ENCODE measurements at regions not wholly inside any gene's neighbourhood (a gene's known extent, or its start where the extent isn't known, plus 50 kb on each side); places are given as distances from the start of the nearest gene placed in this dataset.

DNA sequence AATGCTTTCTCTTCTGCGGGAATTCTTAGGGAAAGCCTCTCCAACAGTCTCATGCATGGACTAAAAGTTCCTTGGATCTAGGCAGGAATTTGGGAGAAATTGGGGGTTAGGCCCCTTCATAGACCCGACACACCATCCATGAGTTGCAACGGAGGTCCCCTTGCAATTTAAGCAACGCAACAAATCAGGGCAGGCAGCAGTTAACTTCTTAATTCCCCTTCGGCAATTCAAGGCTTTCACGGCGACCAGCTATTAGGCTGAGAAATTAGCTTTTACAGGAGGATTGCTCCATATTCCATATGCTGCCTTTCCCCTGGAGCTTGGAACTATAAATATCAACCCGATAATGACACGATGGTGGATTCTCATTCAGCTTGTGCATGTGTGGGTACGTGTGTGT is 241.0 kb downstream of the SHOX start:
- Histone ChIP-seq H3K27ac (ENCODE audit: low read depth in 1 of 2, low read length in 2 of 2) (no peak overlapping the region), H3K27me3 (ENCODE audit: control insufficient read depth in 1 of 2, insufficient read depth in 2 of 2, low read length in 2 of 2) (peaks cover 0 to under 1% of the 10 kb centered on the region in 2 experiments), H3K4me3 (ENCODE audit: low read length) (no peak overlapping the region), H3K9me3 (ENCODE audit: control insufficient read depth in 1 of 2, insufficient read depth in 1 of 2, low read length in 2 of 2) (peaks cover 0 to 36% of the 10 kb centered on the region in 2 experiments), H3K4me1 (ENCODE audit: insufficient read depth, low read length) (no peaks in the 10 kb centered on the region), H3K36me3 (ENCODE audit: insufficient read depth, low read length) (no peaks in the 10 kb centered on the region)
- no peaks in the 10 kb centered on the region for H3K36me3 Mint-ChIP-seq (ENCODE audit: low read depth)
- TF ChIP-seq CTCF (IDR thresholded peaks at IDR 0.05): no peak
- H3K27ac Mint-ChIP-seq: no peak overlapping the region
- ChIA-PET POLR2A (no interaction called here), CTCF (no interaction called here)
- ATAC-seq (ENCODE audit: poor library complexity) (no peak), DNase-seq (no peak)
- intact Hi-C loops (cut with DNase I, micrococcal nuclease): no loop called here
- H3K4me3 Mint-ChIP-seq: no peak overlapping the region
- H3K9me3 Mint-ChIP-seq: no peaks in the 10 kb centered on the region
- peaks cover 23% of the 10 kb centered on the region for H3K27me3 Mint-ChIP-seq
- H3K4me1 Mint-ChIP-seq (ENCODE audit: low read depth): no peaks in the 10 kb centered on the region

DNA sequence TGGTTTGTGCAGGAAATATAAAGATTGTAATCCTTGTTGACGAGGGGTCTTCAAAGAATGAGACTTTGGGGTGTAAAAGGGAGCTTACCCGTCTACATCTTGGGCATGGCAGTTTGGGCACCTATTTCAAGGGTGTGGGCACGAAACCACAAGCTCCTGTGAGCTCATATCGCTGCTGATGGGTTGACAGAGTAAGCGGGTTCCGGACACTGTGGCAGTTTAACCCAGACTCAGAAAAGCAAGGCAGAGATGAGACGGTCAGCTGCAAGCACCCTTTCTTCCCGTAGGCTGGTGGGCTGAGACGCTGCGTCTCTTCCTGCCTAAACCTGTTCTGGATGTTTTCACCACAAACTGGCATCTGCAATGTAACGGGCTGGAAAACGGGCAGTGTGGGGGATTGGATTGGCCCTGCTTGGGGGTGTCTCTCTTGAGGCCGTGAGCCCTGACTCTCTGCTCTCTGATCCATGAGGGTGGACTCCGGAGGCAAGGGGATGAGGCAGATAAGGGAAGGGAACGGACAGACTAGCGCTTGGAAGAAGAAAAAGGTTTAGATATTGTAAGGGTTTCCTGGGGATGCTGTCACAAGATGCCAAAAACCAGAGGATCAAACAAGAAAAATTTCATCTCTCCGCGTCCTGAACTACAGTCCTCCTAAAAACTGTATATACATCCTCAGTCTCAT is 237.5 kb downstream of the SHOX start:
- TF ChIP-seq CTCF (IDR thresholded peaks at IDR 0.05): no peak
- Mint-ChIP-seq H3K9me3 (no peaks in the 10 kb centered on the region), H3K4me1 (ENCODE audit: low read depth) (no peaks in the 10 kb centered on the region), H3K27ac (no peak overlapping the region), H3K36me3 (ENCODE audit: low read depth) (no peaks in the 10 kb centered on the region), H3K4me3 (no peak overlapping the region), H3K27me3 (peaks cover 23% of the 10 kb centered on the region)
- intact Hi-C loops (cut with DNase I, micrococcal nuclease): no loop called here
- ChIA-PET POLR2A (no interaction called here), CTCF (no interaction called here)
- H3K9me3 ChIP-seq (ENCODE audit: control insufficient read depth in 1 of 2, insufficient read depth in 1 of 2, low read length in 2 of 2): peaks cover 0 to 42% of the 10 kb centered on the region in 2 experiments
- H3K4me3 ChIP-seq (ENCODE audit: low read length): no peak overlapping the region
- no peaks in the 10 kb centered on the region for H3K4me1 ChIP-seq (ENCODE audit: insufficient read depth, low read length)
- no peaks in the 10 kb centered on the region for H3K36me3 ChIP-seq (ENCODE audit: insufficient read depth, low read length)
- no peak overlapping the region for H3K27ac ChIP-seq (ENCODE audit: low read depth in 1 of 2, low read length in 2 of 2)
- peaks cover 0 to 2% of the 10 kb centered on the region in 2 experiments for H3K27me3 ChIP-seq (ENCODE audit: control insufficient read depth in 1 of 2, insufficient read depth in 2 of 2, low read length in 2 of 2)
- DNase-seq: no peak
- no peak for ATAC-seq (ENCODE audit: poor library complexity)

DNA sequence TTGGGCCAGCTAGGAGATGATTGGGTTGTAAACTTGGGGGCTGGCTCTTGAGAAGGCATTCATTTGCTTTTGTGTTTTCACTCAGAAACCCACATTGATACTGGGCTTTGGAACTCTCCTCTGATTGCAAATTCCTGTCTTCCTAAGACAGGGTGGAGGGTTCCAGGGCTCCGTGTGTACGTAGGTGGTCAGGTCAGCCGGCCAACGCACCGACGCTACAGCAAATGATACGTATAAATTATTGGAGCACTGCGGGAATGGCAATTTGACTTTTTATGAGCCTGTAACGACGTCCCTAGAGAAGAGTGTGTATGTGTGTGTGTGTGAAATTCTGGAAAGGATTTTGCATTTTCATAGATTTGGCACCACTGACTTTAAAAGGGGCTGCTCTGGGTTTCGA is 236.9 kb downstream of the SHOX start:
- H3K4me1 ChIP-seq (ENCODE audit: insufficient read depth, low read length): no peaks in the 10 kb centered on the region
- Mint-ChIP-seq H3K27me3 (peaks cover 23% of the 10 kb centered on the region), H3K4me1 (ENCODE audit: low read depth) (no peaks in the 10 kb centered on the region), H3K36me3 (ENCODE audit: low read depth) (no peaks in the 10 kb centered on the region), H3K27ac (no peak overlapping the region), H3K9me3 (no peaks in the 10 kb centered on the region), H3K4me3 (no peak overlapping the region)
- H3K4me3 ChIP-seq (ENCODE audit: low read length): no peak overlapping the region
- no peaks in the 10 kb centered on the region for H3K36me3 ChIP-seq (ENCODE audit: insufficient read depth, low read length)
- no peak for ATAC-seq (ENCODE audit: poor library complexity)
- H3K9me3 ChIP-seq (ENCODE audit: control insufficient read depth in 1 of 2, insufficient read depth in 1 of 2, low read length in 2 of 2): peaks cover 0 to 44% of the 10 kb centered on the region in 2 experiments
- ChIA-PET POLR2A (no interaction called here), CTCF (no interaction called here)
- no peak for DNase-seq
- intact Hi-C loops (cut with DNase I, micrococcal nuclease): no loop called here
- peaks cover 0 to 2% of the 10 kb centered on the region in 2 experiments for H3K27me3 ChIP-seq (ENCODE audit: control insufficient read depth in 1 of 2, insufficient read depth in 2 of 2, low read length in 2 of 2)
- H3K27ac ChIP-seq (ENCODE audit: low read depth in 1 of 2, low read length in 2 of 2): no peak overlapping the region
- no peak for TF ChIP-seq CTCF (IDR thresholded peaks at IDR 0.05)

Measured in CD4-positive, alpha-beta T cell (primary cell).